MCF 10A (cell line): ENCODE measurements at regions not wholly inside any gene's neighbourhood (a gene's known extent, or its start where the extent isn't known, plus 50 kb on each side); places are given as distances from the start of the nearest gene placed in this dataset.

Experiments used
- BruUV-seq: library from RNA; stranded (reverse); fragments of 400-500 nt; replicated peaks from 2 replicates; lab custom pipeline; 2021; lab: Mats Ljungman, UMichigan
- CTCF ChIA-PET: fragments of 300-600 bp; sonication (Branson Sonifier 250); formaldehyde crosslinking; extraction: SDS; loops from one replicate; lab custom pipeline; 2021; ENCODE audit warnings: antibody characterized with exemption, inconsistent platforms; lab: Yijun Ruan, JAX
- POLR2A ChIA-PET: fragments of 300-600, 350-650 bp; sonication (Branson Sonifier 250); formaldehyde crosslinking; extraction: SDS; loops from one replicate; lab custom pipeline; 2020; ENCODE audit warnings: antibody characterized with exemption, inconsistent platforms; lab: Yijun Ruan, JAX
- DNase-seq: peaks from one replicate; pipeline ENCODE4 v3.0.0-alpha.2; 2018; ENCODE audit not compliant: unreplicated experiment
- H3K27ac Mint-ChIP-seq: one replicate; pipeline ENCODE4 v1.8.0; 2022; ENCODE audit warnings: mild to moderate bottlenecking, low read depth, mixed read lengths; ENCODE audit not compliant: unreplicated experiment
- H3K27me3 Mint-ChIP-seq: one replicate; pipeline ENCODE4 v1.8.0; 2022; ENCODE audit warnings: mixed read lengths; ENCODE audit not compliant: insufficient read depth, unreplicated experiment
- H3K36me3 Mint-ChIP-seq: one replicate; pipeline ENCODE4 v1.8.0; 2022; ENCODE audit warnings: mild to moderate bottlenecking, moderate library complexity, mixed read lengths; ENCODE audit not compliant: insufficient read depth, unreplicated experiment
- H3K4me1 Mint-ChIP-seq: one replicate; pipeline ENCODE4 v1.8.0; 2022; ENCODE audit warnings: mixed read lengths; ENCODE audit not compliant: insufficient read depth, unreplicated experiment
- H3K4me3 Mint-ChIP-seq: one replicate; pipeline ENCODE4 v1.8.0; 2022; ENCODE audit warnings: mild to moderate bottlenecking, moderate library complexity, mixed read lengths; ENCODE audit not compliant: unreplicated experiment
- H3K9me3 Mint-ChIP-seq: one replicate; pipeline ENCODE4 v1.8.0; 2022; ENCODE audit warnings: mixed read lengths; ENCODE audit not compliant: unreplicated experiment
- intact Hi-C: fragments of 100-400 bp; cut with micrococcal nuclease; formaldehyde crosslinking; loops from 2 replicates; pipeline ENCODE4 v1.14.1; 2022
- TF ChIP-seq, protein P1 (sequence below): fragments of 200-600 bp; IDR thresholded peaks from one replicate; pipeline ENCODE4 v1.8.0; 2022; ENCODE audit warnings: antibody characterized with exemption, mild to moderate bottlenecking; ENCODE audit not compliant: unreplicated experiment

GRCh38 chr1:189779034-189779433 is 698.6 kb downstream of the BRINP3 start:
- Mint-ChIP-seq H3K4me3 (no peak overlapping the region), H3K27ac (no peak overlapping the region), H3K9me3 (no peaks in the 10 kb centered on the region), H3K27me3 (no peaks in the 10 kb centered on the region), H3K36me3 (no peaks in the 10 kb centered on the region), H3K4me1 (peaks cover 13% of the 10 kb centered on the region)
- CTCF ChIA-PET: interaction anchor here (0.6 kb wide), 1 partner anchor 86 kb away, joined by 3 read pairs; no protein-coding TSS in a partner anchor
- POLR2A ChIA-PET: no interaction called here
- TF ChIP-seq, protein P1, sequence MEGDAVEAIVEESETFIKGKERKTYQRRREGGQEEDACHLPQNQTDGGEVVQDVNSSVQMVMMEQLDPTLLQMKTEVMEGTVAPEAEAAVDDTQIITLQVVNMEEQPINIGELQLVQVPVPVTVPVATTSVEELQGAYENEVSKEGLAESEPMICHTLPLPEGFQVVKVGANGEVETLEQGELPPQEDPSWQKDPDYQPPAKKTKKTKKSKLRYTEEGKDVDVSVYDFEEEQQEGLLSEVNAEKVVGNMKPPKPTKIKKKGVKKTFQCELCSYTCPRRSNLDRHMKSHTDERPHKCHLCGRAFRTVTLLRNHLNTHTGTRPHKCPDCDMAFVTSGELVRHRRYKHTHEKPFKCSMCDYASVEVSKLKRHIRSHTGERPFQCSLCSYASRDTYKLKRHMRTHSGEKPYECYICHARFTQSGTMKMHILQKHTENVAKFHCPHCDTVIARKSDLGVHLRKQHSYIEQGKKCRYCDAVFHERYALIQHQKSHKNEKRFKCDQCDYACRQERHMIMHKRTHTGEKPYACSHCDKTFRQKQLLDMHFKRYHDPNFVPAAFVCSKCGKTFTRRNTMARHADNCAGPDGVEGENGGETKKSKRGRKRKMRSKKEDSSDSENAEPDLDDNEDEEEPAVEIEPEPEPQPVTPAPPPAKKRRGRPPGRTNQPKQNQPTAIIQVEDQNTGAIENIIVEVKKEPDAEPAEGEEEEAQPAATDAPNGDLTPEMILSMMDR: no peak
- DNase-seq: no peak
- intact Hi-C loops: no loop called here
- BruUV-seq: no TSS peak

GRCh38 chr1:189782295-189782694 is 695.4 kb downstream of the BRINP3 start:
- CTCF ChIA-PET: no interaction called here
- POLR2A ChIA-PET: no interaction called here
- Mint-ChIP-seq H3K4me1 (no peaks in the 10 kb centered on the region), H3K9me3 (no peaks in the 10 kb centered on the region), H3K36me3 (no peaks in the 10 kb centered on the region), H3K27ac (no peak overlapping the region), H3K27me3 (no peaks in the 10 kb centered on the region), H3K4me3 (no peak overlapping the region)
- intact Hi-C loops: no loop called here
- DNase-seq: no peak
- TF ChIP-seq, protein P1: no peak
- no TSS peak for BruUV-seq

DNA sequence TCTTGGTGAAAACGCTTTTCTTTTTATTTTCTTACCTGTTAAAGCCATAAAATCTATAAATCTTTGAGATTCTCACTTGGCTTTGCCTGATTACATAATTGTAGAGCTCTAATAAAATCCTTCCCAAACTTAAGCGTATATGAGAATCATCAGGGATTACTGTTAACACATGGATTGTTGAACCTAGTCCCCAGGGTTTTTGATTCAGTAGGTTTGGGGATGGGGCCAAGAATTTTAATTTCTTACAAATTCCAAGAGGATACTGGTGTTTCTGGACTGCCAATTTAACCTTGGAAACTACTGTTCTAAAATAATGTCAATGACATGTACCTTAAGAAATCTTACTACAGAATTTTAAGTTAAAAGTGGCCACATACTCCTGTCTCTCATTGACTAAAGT is 694.2 kb downstream of the BRINP3 start:
- TF ChIP-seq, protein P1: no peak

DNA sequence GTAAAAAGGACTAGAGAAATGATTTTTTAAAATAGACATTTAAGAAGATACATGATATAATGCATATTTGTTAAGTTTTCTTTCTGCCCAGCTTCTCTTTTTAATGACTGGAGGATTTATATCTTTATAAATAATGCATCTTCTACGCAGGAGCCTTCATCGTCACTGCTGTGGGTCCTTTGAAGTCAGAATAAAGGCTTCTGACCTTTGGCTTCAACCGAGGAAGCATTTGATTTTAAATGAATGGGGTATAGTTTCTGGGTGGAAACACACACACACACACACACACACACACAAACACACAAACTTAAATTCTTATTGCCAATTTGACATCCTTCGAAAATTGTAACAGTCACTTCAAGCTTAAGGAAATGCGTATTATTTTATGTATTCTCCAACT is 690.9 kb downstream of the BRINP3 start:
- no peaks in the 10 kb centered on the region for H3K36me3 Mint-ChIP-seq
- ChIA-PET POLR2A (interaction anchor here (0.6 kb wide), 1 partner anchor 108 kb away, joined by 4 read pairs; no protein-coding TSS in a partner anchor), CTCF (no interaction called here)
- no peak overlapping the region for H3K4me3 Mint-ChIP-seq
- H3K9me3 Mint-ChIP-seq: peaks cover 7% of the 10 kb centered on the region
- no peak for DNase-seq
- no peak overlapping the region for H3K27ac Mint-ChIP-seq
- no peaks in the 10 kb centered on the region for H3K4me1 Mint-ChIP-seq
- intact Hi-C loops: no loop called here
- no peaks in the 10 kb centered on the region for H3K27me3 Mint-ChIP-seq
- TF ChIP-seq, protein P1: no peak
- no TSS peak for BruUV-seq

More for the DNA sequence above, 694.2 kb downstream of the BRINP3 start:
- DNase-seq: no peak
- CTCF ChIA-PET: no interaction called here
- Mint-ChIP-seq H3K4me3 (no peak overlapping the region), H3K4me1 (no peaks in the 10 kb centered on the region), H3K27me3 (no peaks in the 10 kb centered on the region), H3K9me3 (peaks cover 6% of the 10 kb centered on the region), H3K36me3 (no peaks in the 10 kb centered on the region), H3K27ac (no peak overlapping the region)
- no TSS peak for BruUV-seq
- intact Hi-C loops: no loop called here
- POLR2A ChIA-PET: no interaction called here
